GM19240 (cell line): ENCODE measurements at regions not wholly inside any gene's neighbourhood (a gene's known extent, or its start where the extent isn't known, plus 50 kb on each side); places are given as distances from the start of the nearest gene placed in this dataset.
"Not testable (repeated sequence)": the region's sequence is repeated elsewhere in the genome, so short reads cannot be mapped to it uniquely, and the experiment has no call there.

Experiments
- DNase-seq: peaks from one replicate; pipeline ENCODE4 v3.0.0; 2011; ENCODE audit warnings: low spot score; ENCODE audit not compliant: insufficient read length

DNA sequence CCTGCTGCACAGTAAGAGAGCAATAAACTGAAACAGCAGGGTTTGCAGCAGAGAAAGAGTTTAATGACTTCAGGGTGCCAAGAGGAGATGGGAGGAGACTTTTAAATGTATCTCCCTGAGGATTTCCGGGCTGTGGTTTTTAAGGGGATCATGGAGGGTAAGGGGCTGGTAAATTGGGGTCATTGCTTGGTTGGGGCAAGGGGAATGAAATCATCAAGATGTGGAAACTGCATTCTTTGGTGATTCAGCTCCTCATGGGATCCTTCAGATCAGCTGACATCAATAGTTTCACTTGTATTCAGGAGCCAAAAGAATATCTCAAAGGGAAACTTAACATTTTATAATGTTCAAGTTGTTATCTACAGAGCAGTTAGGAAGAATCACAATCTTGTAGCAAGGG is 174.3 kb upstream of the ANXA10 start:
- no peak for DNase-seq

DNA sequence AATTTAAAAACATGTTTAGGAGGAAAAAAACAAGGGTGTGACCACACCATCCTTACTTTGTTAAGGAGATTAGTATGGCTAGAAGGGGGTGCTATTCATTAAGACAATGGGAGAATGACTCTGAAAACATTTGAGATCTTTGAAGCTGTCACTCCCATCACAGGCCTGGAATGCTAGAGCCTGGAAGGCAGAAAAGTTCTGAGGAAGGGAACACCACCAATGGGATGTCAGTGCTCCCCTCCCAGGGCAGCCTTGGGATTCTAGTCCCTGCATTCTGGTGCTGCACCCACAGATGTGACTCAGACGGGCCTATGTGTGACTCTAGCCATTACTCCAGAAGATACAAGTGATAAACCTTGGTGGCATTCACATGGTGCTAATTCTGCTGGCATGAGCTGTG is 162.2 kb upstream of the ANXA10 start:
- DNase-seq: no peak

DNA sequence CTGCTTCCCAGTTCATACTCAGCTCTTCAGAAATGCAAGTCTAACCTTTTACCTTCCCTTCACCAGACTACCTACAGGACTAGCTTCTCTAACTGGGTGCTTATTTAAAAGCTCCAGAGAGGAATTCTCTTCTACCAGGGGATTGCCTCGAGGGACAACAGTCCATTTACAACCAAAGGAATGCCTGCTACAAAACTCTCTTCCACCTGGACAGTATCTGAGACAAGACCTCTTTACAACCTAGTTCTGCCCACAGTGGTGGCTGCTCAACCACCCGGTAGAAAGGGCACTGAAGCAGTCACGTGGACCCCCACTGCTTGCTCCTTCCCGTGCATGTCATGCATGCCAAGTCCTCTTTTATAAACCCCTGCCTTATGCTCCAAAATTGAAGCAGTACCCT is 158.1 kb upstream of the ANXA10 start:
- no peak for DNase-seq

DNA sequence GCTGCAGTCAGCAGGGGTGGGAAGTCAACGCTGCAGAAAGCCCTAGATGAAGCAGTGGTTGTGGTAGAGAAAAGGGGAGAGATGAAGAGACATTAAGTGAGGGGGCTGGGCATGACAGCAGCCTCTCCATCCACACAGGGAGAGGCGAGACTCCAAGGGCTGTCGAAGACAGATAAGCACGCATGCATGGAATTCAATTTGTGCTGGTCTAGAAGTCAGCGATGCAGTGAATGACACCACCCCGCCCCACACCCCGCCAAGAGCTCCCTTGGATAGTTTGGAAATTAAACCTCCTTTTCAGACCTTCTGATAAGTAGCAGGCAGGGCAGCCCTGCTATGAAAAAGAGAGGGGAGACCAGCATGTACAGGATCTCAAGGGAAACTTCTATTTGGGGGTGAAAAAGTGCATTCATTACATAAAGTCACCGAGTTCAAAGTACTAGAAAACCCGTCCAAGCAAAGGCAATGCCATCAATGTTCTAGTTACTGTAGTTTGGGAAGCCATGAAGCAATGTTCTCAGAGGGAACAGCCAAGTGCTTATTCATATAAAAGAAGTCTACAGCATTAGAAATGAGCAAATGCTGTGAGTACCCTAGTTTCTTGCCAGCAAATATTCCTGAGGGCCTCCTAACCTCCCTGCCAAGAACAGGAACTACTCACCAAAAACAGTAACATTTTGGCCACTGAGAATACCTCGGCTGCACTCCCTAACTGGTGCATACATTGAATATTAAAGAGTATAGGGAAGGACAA is 152.3 kb upstream of the ANXA10 start:
- no peak for DNase-seq

DNA sequence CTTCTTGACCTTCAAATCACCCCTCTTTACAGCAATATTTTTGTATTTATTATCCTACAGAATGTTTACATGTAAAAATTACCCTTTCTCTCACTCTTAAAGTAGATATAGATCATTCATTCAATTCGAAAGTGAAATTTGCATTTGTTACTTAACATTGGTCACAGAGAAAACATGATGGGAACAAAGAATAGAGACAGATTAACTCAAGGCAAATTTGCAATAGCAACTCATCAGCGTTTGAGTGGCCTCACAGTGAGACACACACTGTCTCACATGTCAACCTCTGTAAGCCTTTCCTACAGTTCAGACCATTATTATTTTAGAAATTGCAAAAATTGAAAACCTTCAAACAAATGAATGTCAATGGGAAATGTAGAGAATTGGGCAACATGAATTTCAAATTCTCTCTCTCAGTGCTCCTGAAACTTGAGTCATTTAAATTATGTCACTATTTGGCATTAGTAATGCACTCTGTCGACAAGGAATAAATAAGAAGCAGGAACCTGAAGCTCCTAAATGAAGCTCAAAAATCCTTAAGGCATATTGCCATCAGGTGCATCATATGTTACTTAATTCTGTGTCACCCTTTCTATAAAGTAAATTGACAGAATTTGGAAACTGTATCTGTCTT is 148.3 kb upstream of the ANXA10 start:
- DNase-seq: no peak

- DNase-seq: no peak
These were observed 147.6 kb upstream of the ANXA10 start for GRCh38 chr4:167944721-167945120.

- DNase-seq: no peak
These were observed 137.3 kb upstream of the ANXA10 start for GRCh38 chr4:167955006-167955405.

DNA sequence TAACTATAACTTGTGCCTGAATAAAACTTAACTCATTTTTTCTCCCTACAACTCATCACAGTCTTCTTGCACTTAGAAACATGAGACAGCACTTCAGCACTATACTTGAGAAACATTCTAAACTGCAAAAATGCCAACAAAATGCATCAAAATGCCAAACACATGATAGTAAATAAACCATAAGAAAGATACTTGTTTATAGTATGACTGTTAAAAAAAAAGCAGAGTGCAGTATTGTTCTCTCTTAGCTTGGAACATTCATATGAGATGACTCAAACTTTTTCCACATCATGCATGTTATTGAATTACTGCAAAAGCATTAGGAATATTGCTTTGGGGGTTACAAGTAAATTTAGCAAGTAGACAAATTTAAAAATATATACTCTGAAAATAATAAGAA is 135.7 kb upstream of the ANXA10 start:
- no peak for DNase-seq

DNA sequence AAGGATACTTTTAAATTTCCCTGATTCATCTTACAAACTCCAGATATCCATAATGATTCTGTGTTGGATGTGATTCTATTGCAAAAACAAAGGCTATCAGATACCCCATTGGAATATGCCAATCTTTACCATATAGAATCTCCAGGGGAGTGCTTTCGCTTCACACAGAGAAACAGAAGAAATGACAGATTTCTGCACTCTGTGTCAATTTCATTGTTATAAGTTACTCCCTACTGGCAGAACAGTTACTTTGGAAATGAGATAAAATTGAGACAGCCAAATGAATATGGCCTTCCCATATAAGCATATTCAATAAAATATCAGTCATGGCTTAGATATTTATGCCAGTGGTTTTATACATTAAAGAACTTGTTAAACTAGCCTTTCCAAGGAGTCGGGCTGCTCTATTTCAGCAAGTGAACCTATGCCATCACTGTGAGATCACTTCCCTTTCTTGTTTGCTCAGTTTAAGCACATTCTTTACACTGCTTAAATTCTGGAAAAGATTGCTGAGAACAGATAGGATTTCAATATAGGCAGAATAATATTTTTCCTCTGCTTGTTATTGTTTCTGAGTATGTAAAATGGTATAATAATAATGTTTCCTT is 127.5 kb upstream of the ANXA10 start:
- no peak for DNase-seq

GRCh38 chr4:167966143-167966542 is 126.2 kb upstream of the ANXA10 start:
- DNase-seq: no peak

DNA sequence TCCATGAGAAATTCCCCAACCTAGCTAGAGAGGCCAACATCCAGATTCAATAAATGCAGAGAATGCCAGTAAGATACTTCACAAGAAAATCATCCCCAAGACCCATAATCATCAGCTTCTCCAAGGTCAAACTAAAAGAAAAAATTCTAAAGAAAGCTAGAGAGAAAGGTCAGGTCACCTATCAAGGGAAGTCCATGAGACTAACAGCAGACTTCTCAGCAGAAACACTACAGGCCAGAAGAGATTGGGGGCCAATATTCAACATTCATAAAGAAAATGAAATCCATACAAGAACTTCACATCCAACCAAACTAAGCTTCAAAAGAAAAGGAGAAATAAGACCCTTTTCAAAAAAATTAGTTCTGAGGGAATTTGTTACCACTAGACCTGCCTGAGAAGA is 118.8 kb upstream of the ANXA10 start:
- DNase-seq: no peak

DNA sequence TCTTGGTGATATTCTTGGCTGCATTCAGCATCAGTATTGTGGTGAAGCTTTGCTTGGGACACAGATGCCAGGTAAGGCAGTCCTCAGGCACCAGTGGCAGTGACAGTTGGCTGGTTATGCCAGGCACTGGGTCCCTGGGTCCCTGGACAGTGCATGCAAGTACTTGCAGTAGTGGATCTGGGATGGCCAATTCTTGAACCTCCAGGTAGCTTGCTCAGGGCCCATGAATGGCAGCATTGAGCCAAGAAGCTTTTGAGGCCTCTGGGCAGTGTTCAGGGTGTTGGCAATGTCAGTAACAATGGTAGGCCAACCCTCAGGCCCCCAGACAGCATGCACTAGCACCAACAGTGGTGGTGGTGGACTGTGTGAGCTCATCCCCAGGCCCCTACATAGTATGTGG is 106.8 kb upstream of the ANXA10 start:
- no peak for DNase-seq

DNA sequence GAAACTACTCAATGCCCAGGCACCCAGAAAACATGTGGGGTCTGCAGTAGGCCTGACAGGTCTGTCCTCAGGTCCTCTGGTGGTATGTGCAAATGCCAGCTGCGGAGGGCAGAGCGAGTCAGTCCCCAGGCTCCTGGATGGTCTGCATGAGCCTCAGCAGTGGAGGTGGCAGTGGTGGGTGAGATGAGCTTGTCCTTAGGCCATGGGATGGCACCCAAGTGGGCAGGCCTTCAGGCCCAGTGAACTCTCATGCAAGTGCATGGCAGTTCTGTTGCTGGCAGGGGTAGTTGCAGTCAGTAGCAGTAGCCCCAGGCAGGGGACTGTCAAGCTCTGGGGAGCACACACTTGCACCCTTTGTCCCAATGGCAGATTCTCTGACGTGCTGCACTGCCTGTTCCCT is 106.3 kb upstream of the ANXA10 start:
- no peak for DNase-seq

GRCh38 chr4:167987285-167987684 is 105.1 kb upstream of the ANXA10 start:
- no peak for DNase-seq

- no peak for DNase-seq
These were observed 102.5 kb upstream of the ANXA10 start for GRCh38 chr4:167989815-167990214.

GRCh38 chr4:168008112-168008511 is 84.2 kb upstream of the ANXA10 start:
- DNase-seq: not testable (repeated sequence)

- no peak for DNase-seq
These were observed 73.2 kb upstream of the ANXA10 start for GRCh38 chr4:168019019-168019651.

DNA sequence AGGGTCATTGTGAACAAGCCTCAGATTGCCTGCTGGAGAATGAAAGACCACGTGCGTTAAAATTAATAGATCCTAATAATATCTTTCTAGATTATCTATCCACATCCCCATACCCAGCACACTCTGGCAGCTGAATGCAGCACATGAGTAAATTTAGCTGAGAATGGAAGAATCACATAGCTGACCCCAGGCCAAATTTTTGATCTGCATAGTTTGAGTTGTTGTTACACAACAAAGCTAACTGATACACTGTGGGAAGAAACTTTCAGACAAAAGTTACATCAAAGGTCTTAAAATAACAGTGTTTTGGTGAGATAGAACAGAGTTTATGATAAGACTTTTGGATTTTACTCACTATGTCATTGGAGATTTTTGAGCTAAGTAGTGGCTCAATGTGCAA is 72.4 kb upstream of the ANXA10 start:
- DNase-seq: no peak

DNA sequence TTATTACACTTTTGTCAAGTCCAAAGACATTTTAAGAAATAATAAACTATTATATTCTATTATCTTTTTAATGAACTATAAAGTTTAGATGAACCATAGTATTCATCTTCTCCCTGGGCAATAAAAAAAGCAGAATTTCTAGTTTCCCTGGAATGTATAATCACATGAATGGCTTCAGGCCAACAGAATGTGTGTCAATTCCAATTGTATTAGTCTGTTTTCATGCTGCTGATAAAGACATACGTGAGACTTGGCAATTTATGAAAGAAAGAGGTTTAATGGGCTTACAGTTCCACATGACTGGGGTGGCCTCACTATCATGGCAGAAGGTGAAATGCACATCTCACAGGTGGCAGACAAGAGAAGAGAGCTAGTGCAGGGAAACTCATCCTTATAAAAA is 70.7 kb upstream of the ANXA10 start:
- DNase-seq: no peak

DNA sequence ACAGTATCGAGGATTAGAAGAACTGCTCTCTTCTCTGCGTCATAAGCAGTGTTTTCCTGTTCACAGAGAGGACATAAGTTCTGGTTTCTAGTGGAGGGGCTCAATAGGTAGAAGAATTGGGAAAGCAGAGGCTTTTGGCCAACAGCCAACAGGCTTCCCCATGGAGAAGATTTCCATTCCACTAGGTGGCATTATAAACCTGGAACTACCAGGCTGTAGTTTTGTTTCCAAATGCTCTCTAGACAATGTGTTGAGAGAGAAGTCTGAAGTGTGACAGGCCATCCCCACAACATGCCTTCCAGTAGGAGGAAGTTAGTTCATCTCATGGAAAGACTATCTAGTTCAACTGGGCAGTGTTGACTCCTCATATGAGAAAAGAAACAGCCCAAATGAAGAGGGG is 63.8 kb upstream of the ANXA10 start:
- no peak for DNase-seq

- no peak for DNase-seq
These were observed 63.3 kb upstream of the ANXA10 start for GRCh38 chr4:168028970-168029597.

- DNase-seq: no peak
These were observed 54.7 kb upstream of the ANXA10 start for GRCh38 chr4:168037676-168038075.
